Progenitor cell of endocrine pancreas (in vitro differentiated cells): ENCODE measurements at regions not wholly inside any gene's neighbourhood (a gene's known extent, or its start where the extent isn't known, plus 50 kb on each side); places are given as distances from the start of the nearest gene placed in this dataset.

Source experiments
- DNase-seq: peaks from one replicate; pipeline ENCODE4 v3.0.0; 2021; ENCODE audit warnings: low spot score; ENCODE audit not compliant: unreplicated experiment
- H3K27ac Mint-ChIP-seq: 2 replicates; pipeline ENCODE4 v1.8.0; 2021; ENCODE audit warnings: mild to moderate bottlenecking, moderate library complexity, mixed read lengths
- H3K27me3 Mint-ChIP-seq: 2 replicates; pipeline ENCODE4 v1.8.0; 2021; ENCODE audit warnings: mixed read lengths
- H3K36me3 Mint-ChIP-seq: 2 replicates; pipeline ENCODE4 v1.8.0; 2022; ENCODE audit warnings: mixed read lengths; ENCODE audit not compliant: insufficient read depth
- H3K4me1 Mint-ChIP-seq: 2 replicates; pipeline ENCODE4 v1.8.0; 2021; ENCODE audit warnings: low read depth, mixed read lengths
- H3K4me3 Mint-ChIP-seq: 2 replicates; pipeline ENCODE4 v1.8.0; 2021; ENCODE audit warnings: low read depth, mild to moderate bottlenecking, moderate library complexity, mixed read lengths
- H3K9me3 Mint-ChIP-seq: 2 replicates; pipeline ENCODE4 v1.8.0; 2021; ENCODE audit warnings: low read depth, mixed read lengths
- CTCF ChIP-seq: fragments of 200-600 bp; sonication (generic); IDR thresholded peaks from one replicate; pipeline ENCODE4 v1.5.0; 2021; ENCODE audit warnings: antibody characterized with exemption, mild to moderate bottlenecking; ENCODE audit not compliant: unreplicated experiment

GRCh38 chr18:75553021-75553420, 125.5 kb upstream of the SMIM21 start:
- H3K9me3 Mint-ChIP-seq = no peaks in the 10 kb centered on the region
- H3K4me3 Mint-ChIP-seq = no peak overlapping the region
- peaks cover 22% of the 10 kb centered on the region for H3K27me3 Mint-ChIP-seq
- TF ChIP-seq CTCF = no peak
- peaks cover 2% of the 10 kb centered on the region for H3K4me1 Mint-ChIP-seq
- no peaks in the 10 kb centered on the region for H3K36me3 Mint-ChIP-seq
- DNase-seq = no peak
- no peak overlapping the region for H3K27ac Mint-ChIP-seq

GRCh38 chr18:75551071-75551470, 123.6 kb upstream of the SMIM21 start:
- Mint-ChIP-seq H3K4me1 (peaks cover 2% of the 10 kb centered on the region), H3K27me3 (peaks cover 22% of the 10 kb centered on the region)

GRCh38 chr18:75548353-75548905, 120.9 kb upstream of the SMIM21 start:
- peaks cover 22% of the 10 kb centered on the region for H3K27me3 Mint-ChIP-seq
- no peak overlapping the region for H3K27ac Mint-ChIP-seq
- no peak for DNase-seq
- no peak for TF ChIP-seq CTCF
- H3K9me3 Mint-ChIP-seq = no peaks in the 10 kb centered on the region
- peaks cover 2% of the 10 kb centered on the region for H3K4me1 Mint-ChIP-seq
- no peak overlapping the region for H3K4me3 Mint-ChIP-seq
- no peaks in the 10 kb centered on the region for H3K36me3 Mint-ChIP-seq

More at GRCh38 chr18:75551071-75551470, 123.6 kb upstream of the SMIM21 start:
- H3K36me3 Mint-ChIP-seq = no peaks in the 10 kb centered on the region
- H3K9me3 Mint-ChIP-seq = no peaks in the 10 kb centered on the region
- H3K4me3 Mint-ChIP-seq = no peak overlapping the region
- no peak for TF ChIP-seq CTCF
- no peak for DNase-seq
- no peak overlapping the region for H3K27ac Mint-ChIP-seq

GRCh38 chr18:75546964-75547363, 119.5 kb upstream of the SMIM21 start:
- H3K27ac Mint-ChIP-seq = no peak overlapping the region
- peaks cover 15% of the 10 kb centered on the region for H3K27me3 Mint-ChIP-seq
- no peaks in the 10 kb centered on the region for H3K9me3 Mint-ChIP-seq
- H3K4me3 Mint-ChIP-seq = no peak overlapping the region
- peaks cover 2% of the 10 kb centered on the region for H3K4me1 Mint-ChIP-seq
- no peak for DNase-seq
- H3K36me3 Mint-ChIP-seq = no peaks in the 10 kb centered on the region
- TF ChIP-seq CTCF = no peak

GRCh38 chr18:75545189-75545588, 117.7 kb upstream of the SMIM21 start:
- no peaks in the 10 kb centered on the region for H3K36me3 Mint-ChIP-seq
- peaks cover 2% of the 10 kb centered on the region for H3K4me1 Mint-ChIP-seq
- no peaks in the 10 kb centered on the region for H3K9me3 Mint-ChIP-seq
- H3K27me3 Mint-ChIP-seq = peaks cover 8% of the 10 kb centered on the region
- H3K4me3 Mint-ChIP-seq = no peak overlapping the region
- no peak overlapping the region for H3K27ac Mint-ChIP-seq
- DNase-seq = no peak
- TF ChIP-seq CTCF = no peak
